A549 (cell line): ENCODE measurements at regions not wholly inside any gene's neighbourhood (a gene's known extent, or its start where the extent isn't known, plus 50 kb on each side); places are given as distances from the start of the nearest gene placed in this dataset.

Source experiments
- NR3C1 ChIP-seq: fragments of >200 bp; sonication (Bioruptor Twin); formaldehyde crosslinking; IDR thresholded peaks from 3 replicates; pipeline ENCODE4 v1.6.1; 2017
- POLR2A ChIP-seq: IDR thresholded peaks from 2 replicates; pipeline ENCODE4 v1.6.1; 2012; ENCODE audit warnings: mild to moderate bottlenecking, low read length
- RAD21 ChIP-seq, 2 experiments: fragments of >200 bp in 1 of 2; sonication (Bioruptor Twin) in 1 of 2; formaldehyde crosslinking in 1 of 2; IDR thresholded peaks in 1 of 2; conservative IDR thresholded peaks in 1 of 2; 2 replicates in 1 of 2; 3 replicates in 1 of 2; pipeline ENCODE4 v1.6.1; 2012 to 2018; ENCODE audit warnings: inconsistent platforms in 1 of 2
- RFX5 ChIP-seq: fragments of 450-650 bp; IDR thresholded peaks from 2 replicates; pipeline ENCODE4 v1.7.1; 2014; ENCODE audit warnings: antibody characterized with exemption, mild to moderate bottlenecking, moderate library complexity
- TF ChIP-seq, protein P1 (sequence below): fragments of 200-600 bp; sonication (generic); IDR thresholded peaks from 2 replicates; pipeline ENCODE4 v1.6.1; 2016; ENCODE audit warnings: antibody characterized with exemption, mild to moderate bottlenecking, moderate library complexity
- TF ChIP-seq, protein P2 (sequence below): IDR thresholded peaks from 2 replicates; pipeline ENCODE4 v1.6.1; 2012
- TF ChIP-seq, protein P3 (sequence below): fragments of >200 bp; sonication (Bioruptor Twin); formaldehyde crosslinking; IDR thresholded peaks from 3 replicates; pipeline ENCODE4 v1.5.1; 2016

DNA sequence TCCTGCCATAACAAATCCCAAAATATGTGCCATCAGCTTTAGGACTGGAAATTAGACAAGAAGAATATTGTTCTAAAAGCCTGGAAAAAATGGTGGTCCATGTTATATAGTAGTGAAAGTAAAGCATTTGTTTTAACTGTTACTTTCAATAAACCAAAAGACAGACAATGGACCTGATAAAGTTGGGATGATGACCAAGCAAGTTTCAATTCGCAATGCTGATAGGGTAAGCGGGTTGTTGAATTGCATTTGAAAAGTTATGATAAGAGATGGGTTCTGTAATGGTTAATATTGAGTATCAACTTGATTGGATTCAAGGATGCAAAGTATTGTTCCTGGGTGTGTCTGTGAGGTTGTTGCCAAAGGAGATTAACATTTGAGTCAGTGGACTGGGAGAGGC is 131.9 kb upstream of the ZC3H12C start:
- TF ChIP-seq NR3C1, result no peak
- TF ChIP-seq, protein P1, sequence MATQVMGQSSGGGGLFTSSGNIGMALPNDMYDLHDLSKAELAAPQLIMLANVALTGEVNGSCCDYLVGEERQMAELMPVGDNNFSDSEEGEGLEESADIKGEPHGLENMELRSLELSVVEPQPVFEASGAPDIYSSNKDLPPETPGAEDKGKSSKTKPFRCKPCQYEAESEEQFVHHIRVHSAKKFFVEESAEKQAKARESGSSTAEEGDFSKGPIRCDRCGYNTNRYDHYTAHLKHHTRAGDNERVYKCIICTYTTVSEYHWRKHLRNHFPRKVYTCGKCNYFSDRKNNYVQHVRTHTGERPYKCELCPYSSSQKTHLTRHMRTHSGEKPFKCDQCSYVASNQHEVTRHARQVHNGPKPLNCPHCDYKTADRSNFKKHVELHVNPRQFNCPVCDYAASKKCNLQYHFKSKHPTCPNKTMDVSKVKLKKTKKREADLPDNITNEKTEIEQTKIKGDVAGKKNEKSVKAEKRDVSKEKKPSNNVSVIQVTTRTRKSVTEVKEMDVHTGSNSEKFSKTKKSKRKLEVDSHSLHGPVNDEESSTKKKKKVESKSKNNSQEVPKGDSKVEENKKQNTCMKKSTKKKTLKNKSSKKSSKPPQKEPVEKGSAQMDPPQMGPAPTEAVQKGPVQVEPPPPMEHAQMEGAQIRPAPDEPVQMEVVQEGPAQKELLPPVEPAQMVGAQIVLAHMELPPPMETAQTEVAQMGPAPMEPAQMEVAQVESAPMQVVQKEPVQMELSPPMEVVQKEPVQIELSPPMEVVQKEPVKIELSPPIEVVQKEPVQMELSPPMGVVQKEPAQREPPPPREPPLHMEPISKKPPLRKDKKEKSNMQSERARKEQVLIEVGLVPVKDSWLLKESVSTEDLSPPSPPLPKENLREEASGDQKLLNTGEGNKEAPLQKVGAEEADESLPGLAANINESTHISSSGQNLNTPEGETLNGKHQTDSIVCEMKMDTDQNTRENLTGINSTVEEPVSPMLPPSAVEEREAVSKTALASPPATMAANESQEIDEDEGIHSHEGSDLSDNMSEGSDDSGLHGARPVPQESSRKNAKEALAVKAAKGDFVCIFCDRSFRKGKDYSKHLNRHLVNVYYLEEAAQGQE, result no peak
- TF ChIP-seq POLR2A, result no peak
- TF ChIP-seq, protein P2, sequence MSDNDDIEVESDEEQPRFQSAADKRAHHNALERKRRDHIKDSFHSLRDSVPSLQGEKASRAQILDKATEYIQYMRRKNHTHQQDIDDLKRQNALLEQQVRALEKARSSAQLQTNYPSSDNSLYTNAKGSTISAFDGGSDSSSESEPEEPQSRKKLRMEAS, result no peak
- no peak for TF ChIP-seq RAD21 (conservative IDR thresholded peaks at IDR 0.05 in 1 of 2, IDR thresholded peaks at IDR 0.05 in 1 of 2)
- no peak for TF ChIP-seq RFX5
- TF ChIP-seq, protein P3, sequence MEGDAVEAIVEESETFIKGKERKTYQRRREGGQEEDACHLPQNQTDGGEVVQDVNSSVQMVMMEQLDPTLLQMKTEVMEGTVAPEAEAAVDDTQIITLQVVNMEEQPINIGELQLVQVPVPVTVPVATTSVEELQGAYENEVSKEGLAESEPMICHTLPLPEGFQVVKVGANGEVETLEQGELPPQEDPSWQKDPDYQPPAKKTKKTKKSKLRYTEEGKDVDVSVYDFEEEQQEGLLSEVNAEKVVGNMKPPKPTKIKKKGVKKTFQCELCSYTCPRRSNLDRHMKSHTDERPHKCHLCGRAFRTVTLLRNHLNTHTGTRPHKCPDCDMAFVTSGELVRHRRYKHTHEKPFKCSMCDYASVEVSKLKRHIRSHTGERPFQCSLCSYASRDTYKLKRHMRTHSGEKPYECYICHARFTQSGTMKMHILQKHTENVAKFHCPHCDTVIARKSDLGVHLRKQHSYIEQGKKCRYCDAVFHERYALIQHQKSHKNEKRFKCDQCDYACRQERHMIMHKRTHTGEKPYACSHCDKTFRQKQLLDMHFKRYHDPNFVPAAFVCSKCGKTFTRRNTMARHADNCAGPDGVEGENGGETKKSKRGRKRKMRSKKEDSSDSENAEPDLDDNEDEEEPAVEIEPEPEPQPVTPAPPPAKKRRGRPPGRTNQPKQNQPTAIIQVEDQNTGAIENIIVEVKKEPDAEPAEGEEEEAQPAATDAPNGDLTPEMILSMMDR, result no peak
